B cell (primary cell): ENCODE measurements at regions not wholly inside any gene's neighbourhood (a gene's known extent, or its start where the extent isn't known, plus 50 kb on each side); places are given as distances from the start of the nearest gene placed in this dataset.

ENCODE experiments used
- ATAC-seq: fragments of 200-7000 bp; cut with Tn5 transposase; one replicate; pipeline ENCODE4 v1.10.0; 2021; ENCODE audit warnings: low read depth, mild to moderate bottlenecking, moderate number of reproducible peaks, moderate library complexity
- CTCF ChIA-PET: fragments of 350-600 bp; sonication (Branson Sonifier 250); formaldehyde crosslinking; loops from one replicate; lab custom pipeline; 2021; ENCODE audit warnings: antibody characterized with exemption, inconsistent platforms; lab: Charles Lee
- POLR2A ChIA-PET: fragments of 350-600 bp; sonication (Branson Sonifier 250); formaldehyde crosslinking; loops from one replicate; lab custom pipeline; 2021; ENCODE audit warnings: antibody characterized with exemption; lab: Charles Lee
- DNase-seq: peaks from one replicate; pipeline ENCODE4 v3.0.0; 2013
- H2AFZ ChIP-seq: 2 replicates; pipeline ENCODE4 v1.6.1; 2012; ENCODE audit warnings: mild to moderate bottlenecking, low read depth, low read length; ENCODE audit not compliant: insufficient read depth, poor library complexity, severe bottlenecking
- H3K27ac ChIP-seq, 2 donors: 1 replicate in 1 of 2; 2 replicates in 1 of 2; pipeline ENCODE4 v1.5.1; 2012 to 2013; ENCODE audit warnings: low read length in 2 of 2, mild to moderate bottlenecking in 2 of 2, moderate library complexity in 1 of 2
- H3K27me3 ChIP-seq, 4 experiments: fragments of 200-600 bp in 1 of 4; sonication (generic) in 1 of 4; replicated peaks in 1 of 4; 1 replicate in 2 of 4; 2 replicates in 2 of 4; pipeline versions ENCODE4 v1.6.1 to v1.7.0; 2013 to 2016; ENCODE audit warnings: low read length in 3 of 4, mild to moderate bottlenecking in 2 of 4, mixed read lengths in 1 of 4, moderate library complexity in 1 of 4; ENCODE audit not compliant: insufficient read depth in 4 of 4, control insufficient read depth in 3 of 4; ENCODE audit errors: control extremely low read depth in 1 of 4
- H3K36me3 ChIP-seq, 2 experiments: replicated peaks in 1 of 2; 1 replicate in 1 of 2; 2 replicates in 1 of 2; pipeline versions ENCODE4 v1.6.1 to v1.7.1; 2013; ENCODE audit warnings: low read length in 1 of 2; ENCODE audit not compliant: insufficient read depth in 2 of 2, control insufficient read depth in 1 of 2; ENCODE audit errors: control extremely low read depth in 1 of 2, extremely low read depth in 1 of 2
- H3K4me1 ChIP-seq, 2 donors: fragments of 200-600 bp in 1 of 2; sonication (generic) in 1 of 2; 1 replicate in 1 of 2; 2 replicates in 1 of 2; pipeline versions ENCODE4 v1.5.1 to v1.6.1; 2013 to 2017; ENCODE audit warnings: low read length in 2 of 2; ENCODE audit not compliant: control insufficient read depth in 2 of 2, insufficient read depth in 2 of 2
- H3K4me2 ChIP-seq: replicated peaks from 2 replicates; pipeline ENCODE3; 2012; ENCODE audit warnings: mild to moderate bottlenecking, low read depth, low read length; ENCODE audit not compliant: poor library complexity, severe bottlenecking
- H3K4me3 ChIP-seq, 5 experiments: fragments of 200-600 bp in 1 of 5; sonication (generic) in 1 of 5; 1 replicate in 3 of 5; 2 replicates in 2 of 5; pipeline versions ENCODE4 v1.5.1 to v1.7.0; 2011 to 2016; ENCODE audit warnings: low read length in 4 of 5, mild to moderate bottlenecking in 4 of 5, low read depth in 2 of 5, control low read depth in 1 of 5, moderate library complexity in 1 of 5; ENCODE audit not compliant: insufficient read depth in 1 of 5; ENCODE audit errors: control extremely low read depth in 1 of 5, extremely low read depth in 1 of 5
- H3K79me2 ChIP-seq: fragments of 200-600 bp; sonication (generic); one replicate; pipeline ENCODE4 v1.6.0; 2016; ENCODE audit warnings: low read length; ENCODE audit not compliant: control insufficient read depth, insufficient read depth
- H3K9ac ChIP-seq: fragments of 200-600 bp; sonication (generic); 2 replicates; pipeline ENCODE4 v1.6.1; 2017; ENCODE audit warnings: mild to moderate bottlenecking, low read length, moderate library complexity
- H3K9me3 ChIP-seq, 3 donors: one replicate each; pipeline versions ENCODE4 v1.6.1 to v1.7.1; 2013; ENCODE audit warnings: low read length in 2 of 3; ENCODE audit not compliant: control insufficient read depth in 2 of 3, insufficient read depth in 1 of 3; ENCODE audit errors: control extremely low read depth in 1 of 3
- H4K20me1 ChIP-seq: 2 replicates; pipeline ENCODE4 v1.6.0; 2012; ENCODE audit warnings: mild to moderate bottlenecking, low read length; ENCODE audit not compliant: insufficient read depth, control insufficient read depth, poor library complexity, severe bottlenecking
- H3K27ac Mint-ChIP-seq: one replicate; pipeline ENCODE4 v1.8.0; 2021; ENCODE audit warnings: mixed read lengths
- H3K27me3 Mint-ChIP-seq: one replicate; pipeline ENCODE4 v1.8.0; 2021; ENCODE audit warnings: mixed read lengths
- H3K4me1 Mint-ChIP-seq: one replicate; pipeline ENCODE4 v1.8.0; 2021; ENCODE audit warnings: mixed read lengths
- H3K4me3 Mint-ChIP-seq: one replicate; pipeline ENCODE4 v1.8.0; 2021; ENCODE audit warnings: mixed read lengths
- H3K9me3 Mint-ChIP-seq: one replicate; pipeline ENCODE4 v1.8.0; 2022; ENCODE audit warnings: mixed read lengths; ENCODE audit not compliant: insufficient read depth
- CTCF ChIP-seq: fragments of 200-600 bp; IDR thresholded peaks from one replicate; pipeline ENCODE4 v1.8.0; 2022; ENCODE audit warnings: antibody characterized with exemption, mild to moderate bottlenecking
- EZH2 ChIP-seq: IDR thresholded peaks from 2 replicates; pipeline ENCODE4 v1.6.1; 2012; ENCODE audit warnings: borderline replicate concordance, low read depth, mild to moderate bottlenecking, moderate library complexity, low read length; ENCODE audit not compliant: insufficient read depth, poor library complexity, severe bottlenecking
- WGBS: methylation state at CpG from one replicate; pipeline ENCODE4 v1.1.5; 2013; ENCODE audit warnings: missing lambda C conversion rate; ENCODE audit not compliant: insufficient coverage; 5-methylcytosine and 5-hydroxymethylcytosine counted together
- intact Hi-C: fragments of 100-400 bp; cut with micrococcal nuclease; formaldehyde crosslinking; loops from one replicate; pipeline ENCODE4 v1.10.0; 2022

- DNase-seq (no peak), ATAC-seq (no peak)
- Mint-ChIP-seq H3K27me3 (no peaks in the 10 kb centered on the region), H3K4me3 (no peak overlapping the region), H3K9me3 (peaks cover 6% of the 10 kb centered on the region), H3K27ac (no peak overlapping the region), H3K4me1 (no peaks in the 10 kb centered on the region)
- H3K4me1 ChIP-seq = no peaks in the 10 kb centered on the region
- CTCF ChIA-PET = no interaction called here
- intact Hi-C loops = no loop called here
- TF ChIP-seq EZH2 = no peak
- TF ChIP-seq CTCF = no peak
- H3K4me3 ChIP-seq = no peak overlapping the region
- WGBS = 94% methylated on average over 17 of the region's 17 CpGs
- no peaks in the 10 kb centered on the region for H4K20me1 ChIP-seq
- peaks cover 0 to 44% (median 0%) of the 10 kb centered on the region in 3 donors for H3K9me3 ChIP-seq
- H3K9ac ChIP-seq = no peak overlapping the region
- H3K27me3 ChIP-seq = no peaks in the 10 kb centered on the region
- H3K4me2 ChIP-seq = no peak overlapping the region
- no peak overlapping the region for H3K27ac ChIP-seq
- no peaks in the 10 kb centered on the region for H3K36me3 ChIP-seq
- no peak overlapping the region for H2AFZ ChIP-seq
- H3K79me2 ChIP-seq = no peaks in the 10 kb centered on the region
- POLR2A ChIA-PET = no interaction called here
Measured at GRCh38 chr19:31502536-31503170, 153.4 kb upstream of the TSHZ3 start.

GRCh38 chr19:31503211-31503610 is 154.0 kb upstream of the TSHZ3 start:
- H3K27me3 ChIP-seq = no peaks in the 10 kb centered on the region
- TF ChIP-seq EZH2 (no peak), CTCF (no peak)
- H3K9me3 Mint-ChIP-seq = peaks cover 6% of the 10 kb centered on the region
- H3K4me1 Mint-ChIP-seq = no peaks in the 10 kb centered on the region
- DNase-seq (no peak), ATAC-seq (no peak)
- peaks cover 0 to 44% (median 0%) of the 10 kb centered on the region in 3 donors for H3K9me3 ChIP-seq
- H4K20me1 ChIP-seq = no peaks in the 10 kb centered on the region
- intact Hi-C loops = no loop called here
- H3K4me1 ChIP-seq = no peaks in the 10 kb centered on the region
- H3K27ac ChIP-seq = no peak overlapping the region
- ChIA-PET CTCF (no interaction called here), POLR2A (no interaction called here)
- H3K79me2 ChIP-seq = no peaks in the 10 kb centered on the region
- no peaks in the 10 kb centered on the region for H3K27me3 Mint-ChIP-seq
- H3K4me3 Mint-ChIP-seq = no peak overlapping the region
- H2AFZ ChIP-seq = no peak overlapping the region
- H3K36me3 ChIP-seq = no peaks in the 10 kb centered on the region
- H3K27ac Mint-ChIP-seq = no peak overlapping the region
- no peak overlapping the region for H3K9ac ChIP-seq
- H3K4me3 ChIP-seq = no peak overlapping the region
- no peak overlapping the region for H3K4me2 ChIP-seq
- 92% methylated on average over 6 of the region's 9 CpGs for WGBS
